HG03558 (cell line): ENCODE measurements at regions not wholly inside any gene's neighbourhood (a gene's known extent, or its start where the extent isn't known, plus 50 kb on each side); places are given as distances from the start of the nearest gene placed in this dataset.

Experiments
- ATAC-seq: cut with Tn5 transposase; IDR thresholded peaks from one replicate; pipeline ENCODE4 v1.9.1; 2021; ENCODE audit warnings: moderate number of reproducible peaks; ENCODE audit not compliant: unreplicated experiment; ENCODE audit errors: extremely low read depth

- ATAC-seq = no peak
Measured at GRCh38 chr4:171759274-171759673, 53.9 kb upstream of the GALNTL6 start.

GRCh38 chr4:171751538-171751937 is 61.7 kb upstream of the GALNTL6 start:
- ATAC-seq = no peak

- ATAC-seq = no peak
Measured at GRCh38 chr4:171746418-171746817, 66.8 kb upstream of the GALNTL6 start.

GRCh38 chr4:171742436-171742835 is 70.8 kb upstream of the GALNTL6 start:
- no peak for ATAC-seq

GRCh38 chr4:171727185-171727584 is 86.0 kb upstream of the GALNTL6 start:
- ATAC-seq = no peak

GRCh38 chr4:171721937-171722336 is 91.3 kb upstream of the GALNTL6 start:
- no peak for ATAC-seq

GRCh38 chr4:171719691-171720090 is 93.5 kb upstream of the GALNTL6 start:
- no peak for ATAC-seq

GRCh38 chr4:171718665-171719064 is 94.5 kb upstream of the GALNTL6 start:
- no peak for ATAC-seq

GRCh38 chr4:171718069-171718468 is 95.1 kb upstream of the GALNTL6 start:
- ATAC-seq = no peak

GRCh38 chr4:171717231-171717741 is 95.9 kb upstream of the GALNTL6 start:
- ATAC-seq = no peak

GRCh38 chr4:171715973-171716372 is 97.2 kb upstream of the GALNTL6 start:
- no peak for ATAC-seq

- no peak for ATAC-seq
Measured at GRCh38 chr4:171714791-171715454, 98.3 kb upstream of the GALNTL6 start.

- no peak for ATAC-seq
Measured at GRCh38 chr4:171710743-171711142, 102.5 kb upstream of the GALNTL6 start.

- peak; percentile 97 for ATAC-seq
Measured at GRCh38 chr4:171676555-171677215, 136.5 kb upstream of the GALNTL6 start.

- no peak for ATAC-seq
Measured at GRCh38 chr4:171674781-171675180, 138.4 kb upstream of the GALNTL6 start.

GRCh38 chr4:171668403-171668802 is 144.8 kb upstream of the GALNTL6 start:
- ATAC-seq = no peak

GRCh38 chr4:171667906-171668305 is 145.3 kb upstream of the GALNTL6 start:
- no peak for ATAC-seq

- ATAC-seq = no peak
Measured at GRCh38 chr4:171651071-171651470, 162.1 kb upstream of the GALNTL6 start.

- no peak for ATAC-seq
Measured at GRCh38 chr4:171650543-171650942, 162.7 kb upstream of the GALNTL6 start.

- no peak for ATAC-seq
Measured at GRCh38 chr4:171648926-171649325, 164.3 kb upstream of the GALNTL6 start.

GRCh38 chr4:171646984-171647383 is 166.2 kb upstream of the GALNTL6 start:
- ATAC-seq = no peak
